ENCODE measurements at regions not wholly inside any gene's neighbourhood (a gene's known extent, or its start where the extent isn't known, plus 50 kb on each side); places are given as distances from the start of the nearest gene placed in this dataset.

GRCh38 chr3:25000971-25001591, 427.0 kb upstream of the RARB start:
- Mint-ChIP-seq H3K36me3 (ENCODE audit: low read depth) (no peaks in the 10 kb centered on the region), H3K4me1 (ENCODE audit: low read depth) (no peaks in the 10 kb centered on the region), H3K27me3 (ENCODE audit: insufficient read depth) (no peaks in the 10 kb centered on the region), H3K4me3 (no peak overlapping the region), H3K27ac (no peak overlapping the region), H3K9me3 (no peaks in the 10 kb centered on the region)
- intact Hi-C loops (cut with micrococcal nuclease) = no loop called here
- no peak for DNase-seq (ENCODE audit: low spot score)

GRCh38 chr3:25002052-25002451, 426.0 kb upstream of the RARB start:
- DNase-seq (ENCODE audit: low spot score) = no peak
- no peaks in the 10 kb centered on the region for H3K36me3 Mint-ChIP-seq (ENCODE audit: low read depth)
- intact Hi-C loops (cut with micrococcal nuclease) = no loop called here
- H3K4me1 Mint-ChIP-seq (ENCODE audit: low read depth) = no peaks in the 10 kb centered on the region
- H3K9me3 Mint-ChIP-seq = no peaks in the 10 kb centered on the region
- no peak overlapping the region for H3K4me3 Mint-ChIP-seq
- H3K27me3 Mint-ChIP-seq (ENCODE audit: insufficient read depth) = no peaks in the 10 kb centered on the region
- H3K27ac Mint-ChIP-seq = no peak overlapping the region

- Mint-ChIP-seq H3K4me1 (ENCODE audit: low read depth) (no peaks in the 10 kb centered on the region), H3K27ac (no peak overlapping the region), H3K9me3 (no peaks in the 10 kb centered on the region), H3K27me3 (ENCODE audit: insufficient read depth) (no peaks in the 10 kb centered on the region), H3K36me3 (ENCODE audit: low read depth) (no peaks in the 10 kb centered on the region), H3K4me3 (no peak overlapping the region)
- intact Hi-C loops (cut with micrococcal nuclease) = no loop called here
- no peak for DNase-seq (ENCODE audit: low spot score)
These were observed 419.9 kb upstream of the RARB start for GRCh38 chr3:25007974-25008658.

- Mint-ChIP-seq H3K9me3 (no peaks in the 10 kb centered on the region), H3K27ac (no peak overlapping the region), H3K27me3 (ENCODE audit: insufficient read depth) (no peaks in the 10 kb centered on the region), H3K4me3 (no peak overlapping the region), H3K4me1 (ENCODE audit: low read depth) (no peaks in the 10 kb centered on the region), H3K36me3 (ENCODE audit: low read depth) (no peaks in the 10 kb centered on the region)
- no peak for DNase-seq (ENCODE audit: low spot score)
- intact Hi-C loops (cut with micrococcal nuclease) = no loop called here
These were observed 418.4 kb upstream of the RARB start for GRCh38 chr3:25009665-25010064.

GRCh38 chr3:25015599-25015998, 412.5 kb upstream of the RARB start:
- no peaks in the 10 kb centered on the region for H3K36me3 Mint-ChIP-seq (ENCODE audit: low read depth)
- H3K9me3 Mint-ChIP-seq = no peaks in the 10 kb centered on the region
- no peak overlapping the region for H3K27ac Mint-ChIP-seq
- intact Hi-C loops (cut with micrococcal nuclease) = no loop called here
- no peaks in the 10 kb centered on the region for H3K27me3 Mint-ChIP-seq (ENCODE audit: insufficient read depth)
- no peaks in the 10 kb centered on the region for H3K4me1 Mint-ChIP-seq (ENCODE audit: low read depth)
- DNase-seq (ENCODE audit: low spot score) = no peak
- no peak overlapping the region for H3K4me3 Mint-ChIP-seq

GRCh38 chr3:25018909-25019308, 409.2 kb upstream of the RARB start:
- Mint-ChIP-seq H3K4me1 (ENCODE audit: low read depth) (no peaks in the 10 kb centered on the region), H3K36me3 (ENCODE audit: low read depth) (no peaks in the 10 kb centered on the region), H3K27ac (no peak overlapping the region), H3K27me3 (ENCODE audit: insufficient read depth) (no peaks in the 10 kb centered on the region), H3K9me3 (no peaks in the 10 kb centered on the region), H3K4me3 (no peak overlapping the region)
- DNase-seq (ENCODE audit: low spot score) = no peak
- intact Hi-C loops (cut with micrococcal nuclease) = no loop called here

GRCh38 chr3:25019506-25019905, 408.6 kb upstream of the RARB start:
- H3K9me3 Mint-ChIP-seq = no peaks in the 10 kb centered on the region
- no peaks in the 10 kb centered on the region for H3K36me3 Mint-ChIP-seq (ENCODE audit: low read depth)
- H3K4me3 Mint-ChIP-seq = no peak overlapping the region
- intact Hi-C loops (cut with micrococcal nuclease) = no loop called here
- no peak overlapping the region for H3K27ac Mint-ChIP-seq
- H3K4me1 Mint-ChIP-seq (ENCODE audit: low read depth) = no peaks in the 10 kb centered on the region
- H3K27me3 Mint-ChIP-seq (ENCODE audit: insufficient read depth) = no peaks in the 10 kb centered on the region
- no peak for DNase-seq (ENCODE audit: low spot score)

GRCh38 chr3:25021816-25022215, 406.2 kb upstream of the RARB start:
- no peaks in the 10 kb centered on the region for H3K9me3 Mint-ChIP-seq
- no peaks in the 10 kb centered on the region for H3K4me1 Mint-ChIP-seq (ENCODE audit: low read depth)
- no peak overlapping the region for H3K4me3 Mint-ChIP-seq
- DNase-seq (ENCODE audit: low spot score) = no peak
- H3K27me3 Mint-ChIP-seq (ENCODE audit: insufficient read depth) = no peaks in the 10 kb centered on the region
- no peak overlapping the region for H3K27ac Mint-ChIP-seq
- intact Hi-C loops (cut with micrococcal nuclease) = no loop called here
- H3K36me3 Mint-ChIP-seq (ENCODE audit: low read depth) = no peaks in the 10 kb centered on the region

GRCh38 chr3:25023876-25024275, 404.2 kb upstream of the RARB start:
- Mint-ChIP-seq H3K4me1 (ENCODE audit: low read depth) (no peaks in the 10 kb centered on the region), H3K27me3 (ENCODE audit: insufficient read depth) (no peaks in the 10 kb centered on the region), H3K9me3 (no peaks in the 10 kb centered on the region), H3K4me3 (no peak overlapping the region), H3K36me3 (ENCODE audit: low read depth) (no peaks in the 10 kb centered on the region), H3K27ac (no peak overlapping the region)
- DNase-seq (ENCODE audit: low spot score) = no peak
- intact Hi-C loops (cut with micrococcal nuclease) = no loop called here

GRCh38 chr3:25025236-25025635, 402.8 kb upstream of the RARB start:
- intact Hi-C loops (cut with micrococcal nuclease) = no loop called here
- Mint-ChIP-seq H3K27me3 (ENCODE audit: insufficient read depth) (no peaks in the 10 kb centered on the region), H3K4me1 (ENCODE audit: low read depth) (no peaks in the 10 kb centered on the region), H3K4me3 (no peak overlapping the region), H3K36me3 (ENCODE audit: low read depth) (no peaks in the 10 kb centered on the region), H3K9me3 (no peaks in the 10 kb centered on the region), H3K27ac (no peak overlapping the region)
- no peak for DNase-seq (ENCODE audit: low spot score)

GRCh38 chr3:25027650-25028049, 400.4 kb upstream of the RARB start:
- intact Hi-C loops (cut with micrococcal nuclease) = no loop called here
- Mint-ChIP-seq H3K4me3 (no peak overlapping the region), H3K27ac (no peak overlapping the region), H3K36me3 (ENCODE audit: low read depth) (no peaks in the 10 kb centered on the region), H3K4me1 (ENCODE audit: low read depth) (no peaks in the 10 kb centered on the region), H3K9me3 (no peaks in the 10 kb centered on the region), H3K27me3 (ENCODE audit: insufficient read depth) (no peaks in the 10 kb centered on the region)
- DNase-seq (ENCODE audit: low spot score) = no peak

- no peaks in the 10 kb centered on the region for H3K9me3 Mint-ChIP-seq
- DNase-seq (ENCODE audit: low spot score) = no peak
- intact Hi-C loops (cut with micrococcal nuclease) = loop anchor here (10.0 kb wide), 1 partner anchor 1035 kb away; no protein-coding TSS in a partner anchor
- H3K27me3 Mint-ChIP-seq (ENCODE audit: insufficient read depth) = no peaks in the 10 kb centered on the region
- H3K36me3 Mint-ChIP-seq (ENCODE audit: low read depth) = no peaks in the 10 kb centered on the region
- no peak overlapping the region for H3K27ac Mint-ChIP-seq
- no peak overlapping the region for H3K4me3 Mint-ChIP-seq
- H3K4me1 Mint-ChIP-seq (ENCODE audit: low read depth) = no peaks in the 10 kb centered on the region
These were observed 398.2 kb upstream of the RARB start for GRCh38 chr3:25029820-25030219.

GRCh38 chr3:25032344-25032743, 395.7 kb upstream of the RARB start:
- Mint-ChIP-seq H3K4me1 (ENCODE audit: low read depth) (no peaks in the 10 kb centered on the region), H3K27me3 (ENCODE audit: insufficient read depth) (no peaks in the 10 kb centered on the region), H3K27ac (no peak overlapping the region), H3K9me3 (no peaks in the 10 kb centered on the region), H3K36me3 (ENCODE audit: low read depth) (no peaks in the 10 kb centered on the region), H3K4me3 (no peak overlapping the region)
- intact Hi-C loops (cut with micrococcal nuclease) = loop anchor here (10.0 kb wide), 1 partner anchor 1038 kb away; no protein-coding TSS in a partner anchor
- DNase-seq (ENCODE audit: low spot score) = no peak

All from activated T-helper 1 cell treated with anti-CD3 and anti-CD28 coated beads, Interleukin-12 subunit alpha, Interleukin-12 subunit beta, Interleukin-2, Interleukin-4 antibody, amounts not matched to agents 30 ng/mL and 10 ng/mL and 1 ng/mL, durations not matched to agents 14 hours and 24 hours and 36 hours (primary cell).